ENCODE measurements at regions not wholly inside any gene's neighbourhood (a gene's known extent, or its start where the extent isn't known, plus 50 kb on each side); places are given as distances from the start of the nearest gene placed in this dataset.

DNA sequence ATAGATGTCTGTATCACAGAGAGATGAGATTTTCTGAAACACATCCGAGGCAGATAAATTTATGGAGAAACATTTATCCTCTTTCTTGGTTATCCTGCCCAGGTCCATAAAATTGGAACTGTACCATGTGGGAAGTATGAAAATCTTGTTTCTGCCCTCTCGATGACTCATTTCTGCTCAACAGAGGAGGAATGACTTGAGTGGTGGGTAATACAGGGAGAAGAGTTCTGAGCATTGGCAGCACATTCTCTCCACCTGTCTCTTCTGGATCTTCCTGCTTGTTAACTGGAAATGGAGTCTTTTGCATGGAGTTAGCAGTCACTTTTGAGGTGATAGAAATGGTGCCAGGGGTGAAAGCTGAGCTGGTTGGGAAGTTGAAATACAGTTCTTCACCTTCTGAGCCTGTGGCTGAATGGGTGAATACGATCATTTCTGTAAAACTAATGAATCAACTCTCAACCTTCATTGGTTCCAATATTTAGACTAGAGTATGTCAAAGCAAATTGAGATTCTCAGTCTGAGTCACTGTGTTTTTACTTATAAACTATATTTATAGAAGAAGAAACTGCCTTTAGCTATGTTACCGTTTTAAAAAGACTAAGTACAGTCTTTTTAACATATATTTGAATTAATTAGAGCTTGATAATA, 945.5 kb downstream of the SORCS3 start:
- no peaks in the 10 kb centered on the region for H3K4me1 ChIP-seq
- no peak overlapping the region for H3K27ac ChIP-seq
- intact Hi-C loops (cut with DNase I; ENCODE audit: low total_unique reads) = no loop called here
- 71 to 87% (median 75%) methylated on average over 4 of the region's 4 CpGs for WGBS, 5 donors
- no peaks in the 10 kb centered on the region for H3K27me3 ChIP-seq (replicated peaks in 1 of 7)
- no peaks in the 10 kb centered on the region for H3K9me3 ChIP-seq
- no peak for DNase-seq
- H3K4me3 ChIP-seq = no peak overlapping the region
- TF ChIP-seq, protein P1, sequence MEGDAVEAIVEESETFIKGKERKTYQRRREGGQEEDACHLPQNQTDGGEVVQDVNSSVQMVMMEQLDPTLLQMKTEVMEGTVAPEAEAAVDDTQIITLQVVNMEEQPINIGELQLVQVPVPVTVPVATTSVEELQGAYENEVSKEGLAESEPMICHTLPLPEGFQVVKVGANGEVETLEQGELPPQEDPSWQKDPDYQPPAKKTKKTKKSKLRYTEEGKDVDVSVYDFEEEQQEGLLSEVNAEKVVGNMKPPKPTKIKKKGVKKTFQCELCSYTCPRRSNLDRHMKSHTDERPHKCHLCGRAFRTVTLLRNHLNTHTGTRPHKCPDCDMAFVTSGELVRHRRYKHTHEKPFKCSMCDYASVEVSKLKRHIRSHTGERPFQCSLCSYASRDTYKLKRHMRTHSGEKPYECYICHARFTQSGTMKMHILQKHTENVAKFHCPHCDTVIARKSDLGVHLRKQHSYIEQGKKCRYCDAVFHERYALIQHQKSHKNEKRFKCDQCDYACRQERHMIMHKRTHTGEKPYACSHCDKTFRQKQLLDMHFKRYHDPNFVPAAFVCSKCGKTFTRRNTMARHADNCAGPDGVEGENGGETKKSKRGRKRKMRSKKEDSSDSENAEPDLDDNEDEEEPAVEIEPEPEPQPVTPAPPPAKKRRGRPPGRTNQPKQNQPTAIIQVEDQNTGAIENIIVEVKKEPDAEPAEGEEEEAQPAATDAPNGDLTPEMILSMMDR (IDR thresholded peaks at IDR 0.05 in 8 of 11, conservative IDR thresholded peaks at IDR 0.05 in 3 of 11) = no peak
- TF ChIP-seq POLR2AphosphoS5 (IDR thresholded peaks at IDR 0.05) (no peak), POLR2A (IDR thresholded peaks at IDR 0.05) (no peak)
- no peaks in the 10 kb centered on the region for H3K36me3 ChIP-seq

DNA sequence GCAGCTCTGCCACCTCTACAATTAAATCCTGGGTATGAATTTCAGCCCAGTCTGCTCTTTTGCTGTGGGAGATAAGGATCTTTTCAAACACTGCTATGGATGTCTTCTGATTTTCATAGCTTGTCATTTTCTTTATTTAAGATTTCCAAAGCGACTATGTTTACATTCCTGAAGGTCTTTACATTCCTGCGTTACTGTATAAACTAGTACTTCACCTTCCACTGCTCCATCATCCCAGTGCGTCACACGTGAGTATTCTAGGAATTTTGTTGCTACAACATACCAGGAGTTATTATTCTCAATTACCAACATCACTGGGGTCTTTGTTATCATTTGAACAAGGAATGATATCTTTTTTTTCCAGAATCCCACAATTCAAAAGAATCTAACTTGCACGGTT, 944.7 kb downstream of the SORCS3 start:
- Histone ChIP-seq H3K27ac (no peak overlapping the region), H3K36me3 (no peaks in the 10 kb centered on the region), H3K4me1 (no peaks in the 10 kb centered on the region), H3K9me3 (no peaks in the 10 kb centered on the region), H3K4me3 (no peak overlapping the region), H3K27me3 (replicated peaks in 1 of 7) (no peaks in the 10 kb centered on the region)
- WGBS, 5 donors = 64 to 79% (median 75%) methylated on average over 5 of the region's 5 CpGs
- intact Hi-C loops (cut with DNase I; ENCODE audit: low total_unique reads) = no loop called here
- TF ChIP-seq POLR2AphosphoS5 (IDR thresholded peaks at IDR 0.05) (no peak), POLR2A (IDR thresholded peaks at IDR 0.05) (no peak)
- TF ChIP-seq, protein P1 (IDR thresholded peaks at IDR 0.05 in 8 of 11, conservative IDR thresholded peaks at IDR 0.05 in 3 of 11) = no peak
- DNase-seq = no peak

DNA sequence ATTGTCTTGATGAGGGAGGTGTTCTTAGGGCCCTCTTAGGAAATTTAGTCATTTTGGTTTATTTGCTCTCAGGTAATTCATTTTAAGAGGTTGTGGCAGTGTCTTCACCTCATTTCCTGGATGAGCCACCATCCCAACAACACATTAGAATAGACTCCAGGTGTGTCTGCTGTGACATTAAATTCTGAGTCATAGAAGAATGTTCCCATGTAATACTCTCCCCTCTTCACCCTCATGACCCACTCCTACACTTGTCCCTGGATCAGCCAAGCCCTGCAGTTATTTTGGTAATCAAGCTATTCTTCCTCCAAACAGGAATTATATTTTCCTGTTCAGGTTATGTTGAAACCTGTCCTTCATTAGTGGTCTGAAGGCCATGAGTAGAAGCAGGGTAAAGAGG, 944.1 kb downstream of the SORCS3 start:
- Histone ChIP-seq H3K4me1 (no peaks in the 10 kb centered on the region), H3K27me3 (replicated peaks in 1 of 7) (no peaks in the 10 kb centered on the region), H3K9me3 (peaks cover 0 to 2% (median 0%) of the 10 kb centered on the region in 8 donors), H3K4me3 (no peak overlapping the region), H3K36me3 (no peaks in the 10 kb centered on the region), H3K27ac (no peak overlapping the region)
- intact Hi-C loops (cut with DNase I; ENCODE audit: low total_unique reads) = no loop called here
- no peak for DNase-seq
- TF ChIP-seq, protein P1 (IDR thresholded peaks at IDR 0.05 in 8 of 11, conservative IDR thresholded peaks at IDR 0.05 in 3 of 11) = no peak
- TF ChIP-seq POLR2AphosphoS5 (IDR thresholded peaks at IDR 0.05) (no peak), POLR2A (IDR thresholded peaks at IDR 0.05) (no peak)

DNA sequence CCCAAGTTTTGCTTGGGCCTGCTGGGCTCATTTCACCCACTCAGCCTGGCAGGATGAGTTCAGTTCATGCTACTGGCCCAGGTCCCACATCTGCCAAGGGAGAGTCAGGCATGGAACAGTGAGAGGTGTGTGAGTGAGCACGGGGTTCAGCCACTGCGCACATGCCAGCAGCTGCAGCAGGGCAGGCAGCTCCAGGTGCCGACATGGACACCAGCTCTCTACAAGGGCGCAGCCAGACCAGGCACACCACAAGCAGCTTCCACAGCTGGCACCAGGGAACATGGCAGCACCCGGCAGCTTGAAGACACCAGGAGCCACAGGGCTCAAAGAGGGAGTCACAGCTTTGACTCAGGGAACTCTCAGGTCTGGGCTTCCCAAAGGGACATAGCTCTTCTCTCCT, 938.0 kb downstream of the SORCS3 start:
- Histone ChIP-seq H3K4me1 (no peaks in the 10 kb centered on the region), H3K36me3 (no peaks in the 10 kb centered on the region), H3K27ac (no peak overlapping the region), H3K9me3 (peaks cover 0 to 37% (median 13%) of the 10 kb centered on the region in 8 donors), H3K27me3 (replicated peaks in 1 of 7) (no peaks in the 10 kb centered on the region), H3K4me3 (no peak overlapping the region)
- 87 to 100% (median 92%) methylated on average over 1 to 5 of the region's 5 CpGs for WGBS, 5 donors
- intact Hi-C loops (cut with DNase I; ENCODE audit: low total_unique reads) = no loop called here
- DNase-seq = no peak
- no peak for TF ChIP-seq POLR2AphosphoS5 (IDR thresholded peaks at IDR 0.05)
- TF ChIP-seq, protein P1 (IDR thresholded peaks at IDR 0.05 in 8 of 11, conservative IDR thresholded peaks at IDR 0.05 in 3 of 11) = no peak
- no peak for TF ChIP-seq POLR2A (IDR thresholded peaks at IDR 0.05)

Measured in spleen (tissue), 11 donors.